OCI-LY1 (cell line): ENCODE measurements at regions not wholly inside any gene's neighbourhood (a gene's known extent, or its start where the extent isn't known, plus 50 kb on each side); places are given as distances from the start of the nearest gene placed in this dataset.

Experiments used
- CTCF ChIP-seq: fragments of 200-600 bp; sonication (generic), shearing (Covaris generic); IDR thresholded peaks from 2 replicates; pipeline ENCODE4 v1.5.1; 2017; ENCODE audit warnings: mild to moderate bottlenecking, antibody characterized with exemption, low read length, moderate library complexity, mixed read lengths
- EZH2 ChIP-seq: fragments of 200-600 bp; sonication (generic), shearing (Covaris generic); IDR thresholded peaks from 2 replicates; pipeline ENCODE4 v1.8.0; 2017; ENCODE audit warnings: borderline replicate concordance, mixed run types, mild to moderate bottlenecking, antibody characterized with exemption, low read length, moderate library complexity, mixed read lengths

- TF ChIP-seq CTCF (no peak), EZH2 (no peak)
Measured at GRCh38 chr22:48876951-48877350, 950.7 kb downstream of the BRD1 start.
